ENCODE measurements at regions not wholly inside any gene's neighbourhood (a gene's known extent, or its start where the extent isn't known, plus 50 kb on each side); places are given as distances from the start of the nearest gene placed in this dataset.

DNA sequence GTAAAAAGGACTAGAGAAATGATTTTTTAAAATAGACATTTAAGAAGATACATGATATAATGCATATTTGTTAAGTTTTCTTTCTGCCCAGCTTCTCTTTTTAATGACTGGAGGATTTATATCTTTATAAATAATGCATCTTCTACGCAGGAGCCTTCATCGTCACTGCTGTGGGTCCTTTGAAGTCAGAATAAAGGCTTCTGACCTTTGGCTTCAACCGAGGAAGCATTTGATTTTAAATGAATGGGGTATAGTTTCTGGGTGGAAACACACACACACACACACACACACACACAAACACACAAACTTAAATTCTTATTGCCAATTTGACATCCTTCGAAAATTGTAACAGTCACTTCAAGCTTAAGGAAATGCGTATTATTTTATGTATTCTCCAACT lies 690.9 kb downstream of the BRINP3 start:
- TF ChIP-seq ZFP3 (CRISPR knock-in tag; IDR thresholded peaks at IDR 0.05) (no peak), RARB (CRISPR knock-in tag; IDR thresholded peaks at IDR 0.05) (no peak), ZNF70 (CRISPR knock-in tag; IDR thresholded peaks at IDR 0.05) (no peak), CSRNP3 (CRISPR knock-in tag; IDR thresholded peaks at IDR 0.05) (no peak), ISL1 (CRISPR knock-in tag; IDR thresholded peaks at IDR 0.05) (no peak)

All from SK-N-SH treated with all-trans-retinoic acid at 6 μM for 48 hours (cell line).